SK-N-MC (cell line): ENCODE measurements at regions not wholly inside any gene's neighbourhood (a gene's known extent, or its start where the extent isn't known, plus 50 kb on each side); places are given as distances from the start of the nearest gene placed in this dataset.

Source experiments
- EZH2 ChIP-seq: fragments of 200-600 bp; sonication (generic); IDR thresholded peaks from one replicate; pipeline ENCODE4 v1.6.1; 2017; ENCODE audit warnings: antibody characterized with exemption
- POLR2AphosphoS5 ChIP-seq: IDR thresholded peaks from 2 replicates; pipeline ENCODE4 v1.6.1; 2012; ENCODE audit warnings: mild to moderate bottlenecking, low read depth, low read length, borderline replicate concordance

GRCh38 chr3:34439796-34440195 is 641.4 kb downstream of the PDCD6IP start:
- TF ChIP-seq POLR2AphosphoS5 (no peak), EZH2 (no peak)
